ENCODE measurements at regions not wholly inside any gene's neighbourhood (a gene's known extent, or its start where the extent isn't known, plus 50 kb on each side); places are given as distances from the start of the nearest gene placed in this dataset.

GRCh38 chr17:52283872-52284271 lies 125.4 kb upstream of the CA10 start:
- DNase-seq (ENCODE audit: extremely low read depth in 1 of 11, low read depth in 9 of 11, low spot score in 4 of 11): no peak

GRCh38 chr17:52276381-52277008 lies 118.0 kb upstream of the CA10 start:
- DNase-seq (ENCODE audit: extremely low read depth in 1 of 11, low read depth in 9 of 11, low spot score in 4 of 11): no peak

- no peak for DNase-seq (ENCODE audit: extremely low read depth in 1 of 11, low read depth in 9 of 11, low spot score in 4 of 11)
These were observed 113.3 kb upstream of the CA10 start for GRCh38 chr17:52271781-52272180.

- DNase-seq (ENCODE audit: extremely low read depth in 1 of 11, low read depth in 9 of 11, low spot score in 4 of 11): no peak
These were observed 96.8 kb upstream of the CA10 start for GRCh38 chr17:52255347-52255746.

- DNase-seq (ENCODE audit: extremely low read depth in 1 of 11, low read depth in 9 of 11, low spot score in 4 of 11): no peak
These were observed 86.2 kb upstream of the CA10 start for GRCh38 chr17:52244689-52245088.

- no peak for DNase-seq (ENCODE audit: extremely low read depth in 1 of 11, low read depth in 9 of 11, low spot score in 4 of 11)
These were observed 83.8 kb upstream of the CA10 start for GRCh38 chr17:52242268-52242667.

GRCh38 chr17:52237151-52237550 lies 78.6 kb upstream of the CA10 start:
- DNase-seq (ENCODE audit: extremely low read depth in 1 of 11, low read depth in 9 of 11, low spot score in 4 of 11): no peak

GRCh38 chr17:52235516-52235915 lies 77.0 kb upstream of the CA10 start:
- DNase-seq (ENCODE audit: extremely low read depth in 1 of 11, low read depth in 9 of 11, low spot score in 4 of 11): no peak

GRCh38 chr17:52233632-52234031 lies 75.1 kb upstream of the CA10 start:
- no peak for DNase-seq (ENCODE audit: extremely low read depth in 1 of 11, low read depth in 9 of 11, low spot score in 4 of 11)

GRCh38 chr17:52233176-52233575 lies 74.7 kb upstream of the CA10 start:
- DNase-seq (ENCODE audit: extremely low read depth in 1 of 11, low read depth in 9 of 11, low spot score in 4 of 11): no peak

GRCh38 chr17:52228823-52229222 lies 70.3 kb upstream of the CA10 start:
- no peak for DNase-seq (ENCODE audit: extremely low read depth in 1 of 11, low read depth in 9 of 11, low spot score in 4 of 11)

GRCh38 chr17:52227926-52228325 lies 69.4 kb upstream of the CA10 start:
- no peak for DNase-seq (ENCODE audit: extremely low read depth in 1 of 11, low read depth in 9 of 11, low spot score in 4 of 11)

GRCh38 chr17:52213451-52213850 lies 54.9 kb upstream of the CA10 start:
- no peak for DNase-seq (ENCODE audit: extremely low read depth in 1 of 11, low read depth in 9 of 11, low spot score in 4 of 11)

- no peak for DNase-seq (ENCODE audit: extremely low read depth in 1 of 11, low read depth in 9 of 11, low spot score in 4 of 11)
These were observed 54.3 kb upstream of the CA10 start for GRCh38 chr17:52212851-52213250.

GRCh38 chr17:52209507-52209906 lies 51.0 kb upstream of the CA10 start:
- DNase-seq (ENCODE audit: extremely low read depth in 1 of 11, low read depth in 9 of 11, low spot score in 4 of 11): no peak

All from renal cortex interstitium (tissue), 11 donors.